ENCODE measurements at regions not wholly inside any gene's neighbourhood (a gene's known extent, or its start where the extent isn't known, plus 50 kb on each side); places are given as distances from the start of the nearest gene placed in this dataset.

DNA sequence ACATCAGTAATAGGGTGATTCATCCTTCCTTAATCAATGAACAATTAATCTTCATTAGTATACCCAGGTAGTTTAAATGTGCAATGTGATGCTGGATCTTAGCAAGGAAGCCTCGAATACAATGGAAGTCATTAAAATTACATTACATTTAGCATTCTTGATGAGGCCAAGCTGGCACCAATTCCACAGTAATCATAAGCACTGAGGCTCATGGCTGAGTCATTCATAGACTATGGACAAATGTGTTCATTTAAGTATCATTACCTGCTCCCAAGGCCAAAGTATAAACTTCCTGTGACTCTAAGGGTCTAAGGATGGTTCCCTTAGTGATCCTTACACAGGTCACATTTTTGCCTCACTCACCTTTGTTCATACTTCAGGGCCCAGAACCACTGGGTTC, 266.4 kb upstream of the CDIN1 start:
- ChIA-PET POLR2A (interaction anchor here (0.7 kb wide), 1 partner anchor 35 kb away, joined by 3 read pairs; no protein-coding TSS in a partner anchor), CTCF (ENCODE audit: low intra/inter-chr PET ratio) (no interaction called here)
- intact Hi-C loops (cut with micrococcal nuclease) (no loop called here), in situ Hi-C loops (cut with MboI) (no loop called here)
- Histone ChIP-seq H3K36me3 (ENCODE audit: control insufficient read depth, insufficient read depth, low read length) (no peaks in the 10 kb centered on the region; the same call in 2 of the 3 replicates), H3K4me3 (no peak overlapping the region), H2AFZ (ENCODE audit: low read depth, low read length) (no peak overlapping the region), H3K27me3 (ENCODE audit: control insufficient read depth in 2 of 2, insufficient read depth in 2 of 2, low read length in 2 of 2) (no peaks in the 10 kb centered on the region), H3K4me1 (replicated peaks in 1 of 2; ENCODE audit: control insufficient read depth in 2 of 2, insufficient read depth in 2 of 2, low read length in 2 of 2) (peaks cover 0 to 3% of the 10 kb centered on the region in 2 experiments; a peak in 3 of 5 replicates), H3K79me2 (ENCODE audit: control insufficient read depth, insufficient read depth, low read length) (no peaks in the 10 kb centered on the region), H4K20me1 (replicated peaks; ENCODE audit: control insufficient read depth, insufficient read depth, low read length) (no peaks in the 10 kb centered on the region), H3K4me2 (ENCODE audit: insufficient read depth, low read length) (no peak overlapping the region), H3K27ac (ENCODE audit: extremely low read depth, low read depth, low read length) (no peak overlapping the region), H3K9me1 (ENCODE audit: control insufficient read depth, insufficient read depth, low read length) (no peaks in the 10 kb centered on the region), H3K9ac (ENCODE audit: insufficient read depth in 1 of 2, low read depth in 2 of 2, low read length in 2 of 2) (no peak overlapping the region), H3K9me3 (replicated peaks; ENCODE audit: control insufficient read depth, insufficient read depth, low read depth, low read length) (no peaks in the 10 kb centered on the region)
- DNase-seq (ENCODE audit: extremely low read depth in 1 of 4, low spot score in 3 of 4) (no peak), ATAC-seq (no peak), FAIRE-seq (no peak)
- BruUV-seq (replicated peaks), result no TSS peak
- WGBS (ENCODE audit: insufficient coverage, low coverage, missing lambda C conversion rate), result 25% methylated on average over 1 of the region's 1 CpG
- no peak for TF ChIP-seq ZNF668 (CRISPR knock-in tag; IDR thresholded peaks at IDR 0.05)
- TF ChIP-seq, protein P1, sequence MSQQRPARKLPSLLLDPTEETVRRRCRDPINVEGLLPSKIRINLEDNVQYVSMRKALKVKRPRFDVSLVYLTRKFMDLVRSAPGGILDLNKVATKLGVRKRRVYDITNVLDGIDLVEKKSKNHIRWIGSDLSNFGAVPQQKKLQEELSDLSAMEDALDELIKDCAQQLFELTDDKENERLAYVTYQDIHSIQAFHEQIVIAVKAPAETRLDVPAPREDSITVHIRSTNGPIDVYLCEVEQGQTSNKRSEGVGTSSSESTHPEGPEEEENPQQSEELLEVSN (IDR thresholded peaks at IDR 0.05; ENCODE audit: borderline replicate concordance in 1 of 2, extremely low read depth in 1 of 2, insufficient read depth in 1 of 2, insufficient read length in 1 of 2, low read depth in 1 of 2, low read length in 1 of 2, poor library complexity in 1 of 2, severe bottlenecking in 1 of 2), result no peak
- TF ChIP-seq, protein P2, sequence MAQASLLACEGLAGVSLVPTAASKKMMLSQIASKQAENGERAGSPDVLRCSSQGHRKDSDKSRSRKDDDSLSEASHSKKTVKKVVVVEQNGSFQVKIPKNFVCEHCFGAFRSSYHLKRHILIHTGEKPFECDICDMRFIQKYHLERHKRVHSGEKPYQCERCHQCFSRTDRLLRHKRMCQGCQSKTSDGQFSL (CRISPR knock-in tag; IDR thresholded peaks at IDR 0.05), result no peak
- TF ChIP-seq, protein P2 (tag; IDR thresholded peaks at IDR 0.05), result no peak
- TF ChIP-seq CAMTA2 (CRISPR knock-in tag; conservative IDR thresholded peaks at IDR 0.05), result no peak
- no peak for TF ChIP-seq SRSF3 (IDR thresholded peaks at IDR 0.05; ENCODE audit: insufficient read depth, low read length)
- TF ChIP-seq PREB (CRISPR knock-in tag; IDR thresholded peaks at IDR 0.05), result no peak
- no peak for TF ChIP-seq ZNF431 (CRISPR knock-in tag; IDR thresholded peaks at IDR 0.05)
- TF ChIP-seq SUPT5H (IDR thresholded peaks at IDR 0.05), result no peak
- no peak for TF ChIP-seq KDM4B (IDR thresholded peaks at IDR 0.05; ENCODE audit: borderline replicate concordance in 2 of 2, low read depth in 1 of 2)
- no peak for TF ChIP-seq TCF7 (IDR thresholded peaks at IDR 0.05; ENCODE audit: borderline replicate concordance)
- no peak for TF ChIP-seq ZNF586 (CRISPR knock-in tag; conservative IDR thresholded peaks at IDR 0.05)
- TF ChIP-seq ZKSCAN3 (CRISPR knock-in tag; IDR thresholded peaks at IDR 0.05), result no peak
- no peak for TF ChIP-seq RFX1 (IDR thresholded peaks at IDR 0.05)
- TF ChIP-seq NCOA4 (IDR thresholded peaks at IDR 0.05; ENCODE audit: partially characterized antibody), result no peak
- TF ChIP-seq SMAD4 (CRISPR knock-in tag; conservative IDR thresholded peaks at IDR 0.05), result no peak
- TF ChIP-seq PHF21A (IDR thresholded peaks at IDR 0.05; ENCODE audit: borderline replicate concordance, low read depth), result no peak
- TF ChIP-seq, protein P3, sequence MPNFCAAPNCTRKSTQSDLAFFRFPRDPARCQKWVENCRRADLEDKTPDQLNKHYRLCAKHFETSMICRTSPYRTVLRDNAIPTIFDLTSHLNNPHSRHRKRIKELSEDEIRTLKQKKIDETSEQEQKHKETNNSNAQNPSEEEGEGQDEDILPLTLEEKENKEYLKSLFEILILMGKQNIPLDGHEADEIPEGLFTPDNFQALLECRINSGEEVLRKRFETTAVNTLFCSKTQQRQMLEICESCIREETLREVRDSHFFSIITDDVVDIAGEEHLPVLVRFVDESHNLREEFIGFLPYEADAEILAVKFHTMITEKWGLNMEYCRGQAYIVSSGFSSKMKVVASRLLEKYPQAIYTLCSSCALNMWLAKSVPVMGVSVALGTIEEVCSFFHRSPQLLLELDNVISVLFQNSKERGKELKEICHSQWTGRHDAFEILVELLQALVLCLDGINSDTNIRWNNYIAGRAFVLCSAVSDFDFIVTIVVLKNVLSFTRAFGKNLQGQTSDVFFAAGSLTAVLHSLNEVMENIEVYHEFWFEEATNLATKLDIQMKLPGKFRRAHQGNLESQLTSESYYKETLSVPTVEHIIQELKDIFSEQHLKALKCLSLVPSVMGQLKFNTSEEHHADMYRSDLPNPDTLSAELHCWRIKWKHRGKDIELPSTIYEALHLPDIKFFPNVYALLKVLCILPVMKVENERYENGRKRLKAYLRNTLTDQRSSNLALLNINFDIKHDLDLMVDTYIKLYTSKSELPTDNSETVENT (CRISPR knock-in tag; IDR thresholded peaks at IDR 0.05), result no peak
